Loucy (cell line): ENCODE measurements at regions not wholly inside any gene's neighbourhood (a gene's known extent, or its start where the extent isn't known, plus 50 kb on each side); places are given as distances from the start of the nearest gene placed in this dataset.
"Not testable (repeated sequence)": the region's sequence is repeated elsewhere in the genome, so short reads cannot be mapped to it uniquely, and the experiment has no call there.

Experiments used
- H2AFZ ChIP-seq: fragments of 200-600 bp; sonication (generic); 2 replicates; pipeline ENCODE4 v1.6.0; 2016; ENCODE audit warnings: antibody characterized with exemption, mild to moderate bottlenecking, low read length, moderate library complexity
- H3F3A ChIP-seq: fragments of 200-600 bp; 2 replicates; pipeline ENCODE4 v1.6.0; 2016; ENCODE audit warnings: antibody characterized with exemption, low read depth, mild to moderate bottlenecking
- H3K27me3 ChIP-seq: fragments of 200-600 bp; sonication (generic); 2 replicates; pipeline ENCODE4 v1.6.1; 2014; ENCODE audit warnings: low read length, mild to moderate bottlenecking; ENCODE audit not compliant: insufficient read depth, poor library complexity, severe bottlenecking
- H3K36me3 ChIP-seq: fragments of 200-600 bp; sonication (generic); 2 replicates; pipeline ENCODE4 v1.6.1; 2016; ENCODE audit warnings: low read length; ENCODE audit not compliant: insufficient read depth
- H3K4me1 ChIP-seq: fragments of 200-600 bp; sonication (generic); 2 replicates; pipeline ENCODE4 v1.5.1; 2014; ENCODE audit warnings: low read length, mild to moderate bottlenecking; ENCODE audit not compliant: insufficient read depth, poor library complexity, severe bottlenecking
- H3K4me2 ChIP-seq: fragments of 200-600 bp; sonication (generic); 2 replicates; pipeline ENCODE4 v1.6.0; 2014; ENCODE audit warnings: antibody characterized with exemption, low read length, low read depth, mild to moderate bottlenecking; ENCODE audit not compliant: poor library complexity, severe bottlenecking
- H3K4me3 ChIP-seq: fragments of 200-600 bp; sonication (generic); 2 replicates; pipeline ENCODE4 v1.5.1; 2014; ENCODE audit warnings: low read length, mild to moderate bottlenecking, mixed read lengths; ENCODE audit not compliant: poor library complexity, severe bottlenecking
- H3K79me2 ChIP-seq: fragments of 200-600 bp; sonication (generic); 2 replicates; pipeline ENCODE4 v1.6.1; 2014; ENCODE audit warnings: low read length; ENCODE audit not compliant: insufficient read depth
- H3K9ac ChIP-seq: fragments of 200-600 bp; sonication (generic); 2 replicates; pipeline ENCODE4 v1.6.0; 2014; ENCODE audit warnings: mild to moderate bottlenecking, low read depth, low read length, moderate library complexity; ENCODE audit not compliant: poor library complexity, severe bottlenecking
- H3K9me2 ChIP-seq: fragments of 200-600 bp; sonication (generic); replicated peaks from 2 replicates; pipeline ENCODE4 v1.6.1; 2016; ENCODE audit warnings: low read depth, low read length, mixed read lengths
- H3K9me3 ChIP-seq: fragments of 200-600 bp; sonication (generic); 2 replicates; pipeline ENCODE4 v1.6.1; 2014; ENCODE audit warnings: mild to moderate bottlenecking, antibody characterized with exemption, low read length, low read depth; ENCODE audit not compliant: insufficient read depth
- H4K20me1 ChIP-seq: fragments of 200-600 bp; sonication (generic); 2 replicates; pipeline ENCODE4 v1.6.0; 2014; ENCODE audit warnings: antibody characterized with exemption, low read length, mild to moderate bottlenecking; ENCODE audit not compliant: insufficient read depth, poor library complexity, severe bottlenecking

DNA sequence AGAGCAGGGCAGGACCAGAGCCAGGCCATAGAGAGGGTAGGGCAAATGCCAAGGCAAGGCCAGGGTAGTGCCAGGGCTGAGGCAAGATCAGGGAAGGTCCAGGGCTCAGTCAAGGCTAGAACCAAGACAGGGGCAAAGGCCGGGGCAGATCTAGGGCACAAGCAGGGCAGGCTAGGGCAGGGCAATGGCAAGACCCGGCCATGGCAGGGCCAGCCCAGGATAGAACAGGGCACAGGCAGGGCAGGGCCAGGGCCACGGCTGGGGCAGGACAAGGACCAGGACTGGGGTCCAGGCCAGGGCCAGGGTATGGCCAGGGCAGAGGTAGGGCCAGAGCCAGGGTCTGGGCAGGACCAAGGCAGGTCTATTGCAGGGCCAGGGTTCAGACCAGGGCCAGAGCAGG, 2873.2 kb downstream of the RPIA start:
- H3K9me3 ChIP-seq, H3K4me2 ChIP-seq, H3K79me2 ChIP-seq, H3K9ac ChIP-seq, H3K36me3 ChIP-seq, H3K9me2 ChIP-seq, H3F3A ChIP-seq, H2AFZ ChIP-seq, H3K4me3 ChIP-seq, H3K4me1 ChIP-seq, H4K20me1 ChIP-seq, H3K27me3 ChIP-seq: not testable (repeated sequence)

DNA sequence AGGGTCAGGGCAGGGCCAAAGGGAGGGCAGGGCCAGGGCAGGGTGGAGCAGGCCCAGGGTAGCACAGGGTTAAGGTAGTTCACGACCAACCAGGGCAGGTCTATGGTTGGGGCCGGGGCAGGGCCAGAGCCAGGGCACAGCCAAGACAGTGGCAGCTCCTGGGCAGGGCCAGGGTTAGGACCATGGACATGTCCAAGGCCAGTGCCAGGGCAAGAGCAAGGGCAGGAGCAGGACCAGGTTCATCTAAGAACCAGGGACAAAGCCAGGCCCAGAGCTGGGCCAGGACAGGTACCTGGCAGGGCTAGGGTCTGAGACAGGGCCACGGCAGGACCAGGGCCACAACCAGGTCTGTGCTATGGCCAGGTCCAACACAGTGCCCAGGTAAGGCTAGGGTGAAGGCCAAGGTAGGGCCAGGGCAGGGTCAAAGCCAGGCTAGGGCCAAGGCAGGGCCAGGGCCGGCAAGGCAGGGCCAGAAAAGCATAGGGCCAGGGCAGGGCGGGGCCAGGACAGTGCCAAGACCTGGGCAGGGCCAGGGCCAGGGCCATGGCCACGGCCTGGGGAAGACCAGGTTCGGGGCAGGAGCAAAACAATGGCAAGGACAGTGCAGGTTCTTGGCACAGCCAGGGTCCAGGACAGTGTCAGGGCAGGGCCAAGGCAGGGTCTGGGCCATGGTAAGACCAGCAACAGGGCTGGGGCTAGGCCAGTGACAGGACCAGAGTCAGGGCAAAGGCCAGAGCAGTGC, 2874.4 kb downstream of the RPIA start:
- H3K27me3 ChIP-seq, H3K9ac ChIP-seq, H3K36me3 ChIP-seq, H2AFZ ChIP-seq, H3F3A ChIP-seq, H3K9me2 ChIP-seq, H3K4me1 ChIP-seq, H3K4me3 ChIP-seq, H3K79me2 ChIP-seq, H3K4me2 ChIP-seq, H4K20me1 ChIP-seq, H3K9me3 ChIP-seq: not testable (repeated sequence)

DNA sequence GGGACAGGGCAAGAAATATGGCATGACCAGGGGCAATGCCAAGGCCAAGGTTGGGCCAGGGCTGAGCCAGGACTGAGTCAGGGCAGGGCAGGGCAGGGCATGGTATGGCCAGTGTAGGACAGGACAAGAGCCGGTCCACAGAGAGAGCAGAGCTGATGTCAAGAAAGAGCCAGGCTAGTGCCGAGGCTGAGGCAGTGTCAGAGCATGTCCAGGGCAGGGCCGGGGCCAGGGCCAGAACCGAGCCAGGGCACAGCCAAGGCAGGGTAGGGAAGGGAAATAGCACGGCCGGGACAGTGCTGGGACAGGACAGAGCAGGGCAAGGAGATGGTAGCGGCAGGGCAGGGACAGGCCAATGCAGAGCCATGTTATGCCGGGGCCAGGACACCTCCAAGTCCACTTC, 2875.1 kb downstream of the RPIA start:
- not testable (repeated sequence) for H3K9me3 ChIP-seq, H3K27me3 ChIP-seq, H3F3A ChIP-seq, H3K4me2 ChIP-seq, H3K36me3 ChIP-seq, H3K4me3 ChIP-seq, H2AFZ ChIP-seq, H4K20me1 ChIP-seq, H3K79me2 ChIP-seq, H3K4me1 ChIP-seq, H3K9ac ChIP-seq, H3K9me2 ChIP-seq

DNA sequence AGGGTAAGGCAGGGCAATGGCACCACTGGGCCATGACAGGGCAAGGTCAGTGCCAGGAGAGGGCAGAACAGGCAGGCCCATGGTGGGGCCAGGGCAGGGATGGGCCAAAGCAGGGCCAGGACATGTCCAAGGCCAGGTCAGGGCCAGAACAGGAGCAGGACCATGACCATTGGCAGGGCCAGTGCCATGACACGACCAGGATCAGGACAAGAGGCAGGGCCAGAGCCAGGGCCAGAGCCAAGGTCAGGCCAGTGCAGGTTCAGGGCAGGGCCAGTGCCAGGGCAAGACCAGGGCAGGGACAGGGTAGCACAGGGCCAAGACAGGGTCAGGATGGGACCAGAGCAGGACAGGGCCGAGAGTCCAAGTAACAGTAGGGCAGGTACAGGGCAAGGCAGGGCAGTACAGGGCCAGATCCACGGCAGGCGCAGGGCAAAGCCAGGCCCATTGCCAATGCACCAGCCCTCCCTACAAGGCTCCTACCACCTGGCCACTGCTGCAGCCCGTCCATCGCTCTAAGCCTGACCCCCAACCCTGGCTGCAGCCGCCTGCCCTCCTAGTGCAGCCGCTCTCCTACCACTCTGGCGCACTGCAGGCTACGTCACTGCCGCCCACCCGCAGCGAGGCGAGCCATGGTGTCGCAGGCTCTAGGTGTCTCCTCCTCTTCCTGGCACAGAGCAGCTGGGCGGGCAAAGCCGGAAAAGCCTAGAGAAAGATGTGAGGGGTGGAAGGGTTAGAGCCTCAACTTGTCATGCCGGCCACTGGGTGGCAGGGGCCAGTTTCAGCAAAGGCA, 2876.3 kb downstream of the RPIA start:
- H3K36me3 ChIP-seq, H3K4me1 ChIP-seq, H3K27me3 ChIP-seq, H3K9ac ChIP-seq, H3K79me2 ChIP-seq, H2AFZ ChIP-seq, H3K4me2 ChIP-seq, H3F3A ChIP-seq, H3K9me2 ChIP-seq, H3K4me3 ChIP-seq, H3K9me3 ChIP-seq, H4K20me1 ChIP-seq: not testable (repeated sequence)

DNA sequence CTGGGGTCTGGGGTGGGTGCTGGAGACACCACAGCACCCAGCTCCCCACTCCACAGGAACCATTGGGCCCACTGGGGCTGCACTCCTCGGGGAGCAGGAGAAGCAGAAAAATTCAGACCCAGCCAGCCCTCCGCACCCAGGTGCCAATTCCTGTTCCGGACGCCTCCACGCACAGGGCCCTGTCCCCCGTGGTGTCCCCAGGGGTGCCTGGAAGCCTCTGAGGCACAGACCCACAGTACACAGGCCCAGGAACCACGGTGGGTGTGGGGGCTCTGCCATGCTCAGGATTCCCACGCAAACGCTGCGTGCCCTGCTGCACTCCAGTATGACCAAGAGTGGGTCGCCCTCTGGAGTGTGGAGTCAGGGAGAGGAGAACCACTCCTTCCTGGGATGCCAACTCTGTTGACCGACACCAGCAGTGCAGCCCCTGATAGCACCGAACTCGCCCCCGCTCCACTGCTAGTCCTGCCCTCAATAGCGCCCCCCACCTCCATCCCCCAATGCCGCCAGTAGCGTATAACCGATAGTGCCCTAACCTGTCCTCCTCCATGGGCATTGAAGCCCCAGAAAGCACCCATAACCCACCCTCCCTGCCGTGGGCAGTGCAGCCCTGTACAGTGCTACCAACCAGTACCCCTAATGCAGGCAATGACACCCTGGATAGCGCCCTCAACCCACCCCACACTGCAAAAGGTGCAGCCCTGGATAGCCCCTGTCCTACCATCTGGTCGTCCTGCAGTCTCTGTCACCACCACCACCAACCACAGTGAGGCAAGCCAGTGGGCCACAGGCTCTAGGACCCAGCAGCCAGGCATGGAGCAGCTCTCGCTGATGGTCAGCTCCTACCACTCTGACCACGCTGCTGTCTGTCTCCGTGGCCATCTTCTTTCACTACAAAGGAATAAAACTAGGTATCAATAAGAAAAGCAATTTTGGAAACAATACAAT, 2877.2 kb downstream of the RPIA start:
- not testable (repeated sequence) for H3F3A ChIP-seq, H3K9ac ChIP-seq, H3K4me1 ChIP-seq, H3K4me2 ChIP-seq, H3K4me3 ChIP-seq, H3K27me3 ChIP-seq, H3K36me3 ChIP-seq, H3K9me2 ChIP-seq, H3K9me3 ChIP-seq, H2AFZ ChIP-seq, H4K20me1 ChIP-seq, H3K79me2 ChIP-seq

DNA sequence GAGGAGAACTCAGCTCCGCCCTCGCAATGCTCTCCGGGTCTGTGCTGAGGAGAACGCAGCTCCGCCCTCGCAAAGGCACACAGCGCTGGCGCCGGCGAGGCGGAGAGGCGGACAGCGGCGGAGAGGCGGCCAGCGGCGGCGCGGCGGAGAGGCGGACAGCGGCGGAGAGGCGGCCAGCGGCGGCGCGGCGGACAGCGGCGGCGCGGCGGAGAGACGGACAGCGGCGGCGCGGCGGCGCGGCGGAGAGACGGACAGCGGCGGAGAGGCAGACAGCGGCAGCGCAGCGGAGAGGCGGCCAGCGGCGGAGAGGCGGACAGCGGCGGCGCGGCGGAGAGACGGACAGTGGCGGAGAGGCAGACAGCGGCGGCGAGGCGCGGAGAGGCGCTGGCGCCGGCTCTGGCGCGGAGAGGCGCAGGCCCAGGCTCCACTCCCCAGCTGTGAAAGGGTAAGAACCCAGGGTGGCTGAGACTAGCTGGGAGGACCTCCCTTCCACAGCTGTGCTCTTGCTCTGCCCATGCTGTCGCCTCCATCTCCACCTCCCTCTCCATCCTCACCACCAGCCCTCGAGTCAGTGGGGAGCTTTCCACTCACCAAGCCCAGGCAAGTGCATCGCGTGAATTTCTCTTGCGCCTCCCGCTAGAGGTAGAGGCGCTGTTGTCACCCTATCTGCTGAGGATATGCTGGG, 2879.9 kb downstream of the RPIA start:
- not testable (repeated sequence) for H3F3A ChIP-seq, H3K4me3 ChIP-seq, H3K4me2 ChIP-seq, H3K27me3 ChIP-seq, H3K4me1 ChIP-seq, H2AFZ ChIP-seq, H3K9me3 ChIP-seq, H3K79me2 ChIP-seq, H3K36me3 ChIP-seq, H4K20me1 ChIP-seq, H3K9ac ChIP-seq, H3K9me2 ChIP-seq

DNA sequence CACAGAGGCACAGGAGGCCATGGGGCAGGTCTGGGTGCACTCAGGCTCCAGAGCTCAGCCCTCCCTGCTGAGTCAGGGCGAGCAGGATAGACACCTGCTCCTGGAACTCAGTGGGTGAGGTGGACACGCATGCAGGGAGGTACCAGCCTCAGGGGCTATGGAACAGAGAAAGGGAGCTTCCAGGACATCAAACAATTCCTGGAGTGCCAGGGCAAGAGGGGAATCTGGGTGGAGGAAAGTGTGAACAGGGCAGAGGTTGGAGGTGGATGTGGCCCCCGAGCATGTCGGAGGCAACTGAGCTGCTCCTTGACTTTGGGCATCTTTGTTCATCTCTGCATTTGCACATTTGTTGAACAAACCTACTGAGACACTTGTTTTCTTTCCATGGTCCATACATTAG, 2881.5 kb downstream of the RPIA start:
- not testable (repeated sequence) for H3K27me3 ChIP-seq, H3K9ac ChIP-seq, H3K4me1 ChIP-seq, H2AFZ ChIP-seq, H4K20me1 ChIP-seq, H3K9me3 ChIP-seq, H3F3A ChIP-seq, H3K4me2 ChIP-seq, H3K79me2 ChIP-seq, H3K9me2 ChIP-seq, H3K4me3 ChIP-seq, H3K36me3 ChIP-seq
